A549 (cell line): ENCODE measurements at regions not wholly inside any gene's neighbourhood (a gene's known extent, or its start where the extent isn't known, plus 50 kb on each side); places are given as distances from the start of the nearest gene placed in this dataset.

Experiments used
- CBX8 ChIP-seq: fragments of 200-600 bp; sonication (generic); IDR thresholded peaks from 2 replicates; pipeline ENCODE4 v1.6.1; 2016
- CHD4 ChIP-seq: fragments of 200-600 bp; sonication (generic); IDR thresholded peaks from 2 replicates; pipeline ENCODE4 v1.6.1; 2016; ENCODE audit warnings: antibody characterized with exemption, mild to moderate bottlenecking, borderline replicate concordance
- CTCF ChIP-seq: fragments of >200 bp; sonication (Bioruptor Twin); formaldehyde crosslinking; IDR thresholded peaks from 3 replicates; pipeline ENCODE4 v1.5.1; 2016
- POLR2A ChIP-seq: IDR thresholded peaks from 2 replicates; pipeline ENCODE4 v1.6.1; 2012; ENCODE audit warnings: mild to moderate bottlenecking, low read length
- RAD21 ChIP-seq, 2 experiments: fragments of >200 bp in 1 of 2; sonication (Bioruptor Twin) in 1 of 2; formaldehyde crosslinking in 1 of 2; IDR thresholded peaks in 1 of 2; conservative IDR thresholded peaks in 1 of 2; 2 replicates in 1 of 2; 3 replicates in 1 of 2; pipeline ENCODE4 v1.6.1; 2012 to 2018; ENCODE audit warnings: inconsistent platforms in 1 of 2
- REST ChIP-seq: fragments of 200-600 bp; sonication (generic); IDR thresholded peaks from 2 replicates; pipeline ENCODE4 v1.6.1; 2016; ENCODE audit warnings: antibody characterized with exemption, mild to moderate bottlenecking, moderate library complexity

- no peak for TF ChIP-seq CTCF
- TF ChIP-seq POLR2A: no peak
- no peak for TF ChIP-seq REST
- TF ChIP-seq RAD21 (conservative IDR thresholded peaks at IDR 0.05 in 1 of 2, IDR thresholded peaks at IDR 0.05 in 1 of 2): no peak
- no peak for TF ChIP-seq CBX8
- TF ChIP-seq CHD4: no peak
These were observed 76.5 kb upstream of the MAP10 start for GRCh38 chr1:232728507-232729263.
